OCI-LY1 (cell line): ENCODE measurements at regions not wholly inside any gene's neighbourhood (a gene's known extent, or its start where the extent isn't known, plus 50 kb on each side); places are given as distances from the start of the nearest gene placed in this dataset.

Source experiments
- CTCF ChIP-seq: fragments of 200-600 bp; sonication (generic), shearing (Covaris generic); IDR thresholded peaks from 2 replicates; pipeline ENCODE4 v1.5.1; 2017; ENCODE audit warnings: mild to moderate bottlenecking, antibody characterized with exemption, low read length, moderate library complexity, mixed read lengths
- EZH2 ChIP-seq: fragments of 200-600 bp; sonication (generic), shearing (Covaris generic); IDR thresholded peaks from 2 replicates; pipeline ENCODE4 v1.8.0; 2017; ENCODE audit warnings: borderline replicate concordance, mixed run types, mild to moderate bottlenecking, antibody characterized with exemption, low read length, moderate library complexity, mixed read lengths

- TF ChIP-seq EZH2 (no peak), CTCF (no peak)
Observed at GRCh38 chr17:72372185-72372584, 251.4 kb downstream of the SOX9 start.
